Body of pancreas (tissue), 4 donors: ENCODE measurements at regions not wholly inside any gene's neighbourhood (a gene's known extent, or its start where the extent isn't known, plus 50 kb on each side); places are given as distances from the start of the nearest gene placed in this dataset.
"Not testable (repeated sequence)": the region's sequence is repeated elsewhere in the genome, so short reads cannot be mapped to it uniquely, and the experiment has no call there.

Experiments
- ATAC-seq: fragments of 150-250 bp; one replicate; pipeline ENCODE4 v1.9.1; 2016
- DNase-seq, 4 donors: peaks; one replicate each; pipeline ENCODE4 v3.0.0-alpha.2; 2019
- H3K27ac ChIP-seq, 4 donors: fragments of 200-600 bp; sonication (generic); 1 replicate in 3 of 4; 2 replicates in 1 of 4; pipeline versions ENCODE4 v1.5.1 to v1.6.1; 2016 to 2019; ENCODE audit warnings: mild to moderate bottlenecking in 1 of 4, mixed read lengths in 1 of 4, moderate library complexity in 1 of 4
- H3K27me3 ChIP-seq, 2 donors: fragments of 200-600 bp; sonication (generic); one replicate each; pipeline ENCODE4 v1.6.0; 2016; ENCODE audit warnings: mild to moderate bottlenecking in 1 of 2
- H3K36me3 ChIP-seq, 2 donors: fragments of 200-600 bp; sonication (generic); replicated peaks in 1 of 2; 2 replicates each; pipeline ENCODE4 v1.5.1; 2016; ENCODE audit warnings: low read depth in 2 of 2; ENCODE audit not compliant: insufficient read depth in 1 of 2
- H3K4me1 ChIP-seq: fragments of 200-600 bp; sonication (generic); one replicate; pipeline ENCODE4 v1.6.0; 2016
- H3K4me3 ChIP-seq, 2 donors: fragments of 200-600 bp; sonication (generic); 1 replicate in 1 of 2; 2 replicates in 1 of 2; pipeline ENCODE4 v1.5.1; 2016 to 2019
- H3K9me3 ChIP-seq, 3 donors: fragments of 200-600 bp; sonication (generic); 1 replicate in 2 of 3; 2 replicates in 1 of 3; pipeline ENCODE4 v1.5.1; 2016
- CTCF ChIP-seq, 7 experiments: fragments of 450-650 bp in 4 of 7; fragments of 200-600 bp in 3 of 7; sonication (generic) in 3 of 7; IDR thresholded peaks; one replicate each; pipeline ENCODE4 v1.5.1; 2016 to 2019; ENCODE audit warnings: antibody characterized with exemption in 7 of 7
- POLR2A ChIP-seq, 3 donors: fragments of 450-650 bp; IDR thresholded peaks; one replicate each; pipeline ENCODE4 v1.6.1; 2016; ENCODE audit warnings: antibody characterized with exemption in 3 of 3, mild to moderate bottlenecking in 2 of 3
- WGBS, 2 donors: methylation state at CpG; one replicate each; pipeline ENCODE4 v1.1.5; 2017; 5-methylcytosine and 5-hydroxymethylcytosine counted together
- intact Hi-C: fragments of 100-400 bp; cut with DNase I; formaldehyde crosslinking; loops from one replicate; pipeline ENCODE4 v1.15.1; 2023

DNA sequence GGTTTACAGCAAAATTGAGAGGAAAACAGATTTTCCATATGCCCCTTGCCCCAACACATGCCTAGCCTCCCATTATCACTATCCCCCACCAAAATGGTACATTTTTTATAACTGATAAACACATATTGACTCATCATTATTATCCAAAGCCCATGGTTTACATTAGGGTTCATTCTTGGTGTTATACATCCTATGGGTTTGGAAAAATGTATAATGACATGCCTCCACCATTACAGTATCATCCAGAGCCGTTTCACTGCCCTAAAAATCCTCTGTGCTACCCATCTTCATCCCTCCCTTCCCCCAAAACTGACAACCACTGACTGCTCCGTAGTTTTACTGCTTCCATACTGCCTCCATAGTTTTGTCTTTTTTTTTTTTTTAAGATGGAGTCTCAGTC is 111.1 kb downstream of the ACTL7B start:
- ATAC-seq (no peak), DNase-seq (no peak)
- H3K27me3 ChIP-seq = no peaks in the 10 kb centered on the region
- intact Hi-C loops = no loop called here
- no peaks in the 10 kb centered on the region for H3K36me3 ChIP-seq
- H3K9me3 ChIP-seq = no peaks in the 10 kb centered on the region
- no peak for TF ChIP-seq CTCF (IDR thresholded peaks at IDR 0.05)
- no peak for TF ChIP-seq POLR2A (IDR thresholded peaks at IDR 0.05)
- no peak overlapping the region for H3K27ac ChIP-seq
- WGBS, 2 donors = 76 to 79% methylated on average over 2 of the region's 2 CpGs
- no peak overlapping the region for H3K4me3 ChIP-seq
- peaks cover 6% of the 10 kb centered on the region for H3K4me1 ChIP-seq

DNA sequence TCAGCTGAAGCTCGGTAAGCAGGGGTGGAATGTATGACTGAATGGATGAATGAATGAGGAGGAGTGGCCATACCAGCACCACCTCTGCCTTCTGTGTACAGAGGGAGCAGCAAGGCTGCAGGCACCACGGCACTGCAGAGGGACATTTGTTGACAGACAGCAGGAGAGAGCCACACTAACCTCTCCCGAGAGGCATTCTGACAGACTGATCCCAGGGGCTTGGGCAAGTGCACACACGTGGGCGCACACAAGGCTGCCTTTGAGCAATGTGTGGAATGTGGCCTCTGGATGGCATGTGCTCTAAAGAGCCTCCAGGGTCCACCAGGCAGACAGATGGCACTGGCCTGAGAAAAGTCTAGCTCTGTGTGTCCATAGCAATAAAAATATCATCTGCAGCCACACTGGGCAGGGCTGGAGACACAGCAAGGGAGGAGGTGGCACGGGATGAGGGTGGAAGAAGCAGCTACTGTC is 111.8 kb downstream of the ACTL7B start:
- intact Hi-C loops = no loop called here
- 33 to 41% methylated on average over 3 to 6 of the region's 6 CpGs for WGBS, 2 donors
- TF ChIP-seq POLR2A (IDR thresholded peaks at IDR 0.05) = no peak
- TF ChIP-seq CTCF (IDR thresholded peaks at IDR 0.05) = no peak
- Histone ChIP-seq H3K4me3 (no peak overlapping the region), H3K9me3 (no peaks in the 10 kb centered on the region), H3K36me3 (no peaks in the 10 kb centered on the region), H3K27me3 (no peaks in the 10 kb centered on the region), H3K27ac (no peak overlapping the region), H3K4me1 (peaks cover 6% of the 10 kb centered on the region)
- no peak for DNase-seq
- no peak for ATAC-seq

- H3K27me3 ChIP-seq = no peaks in the 10 kb centered on the region
- TF ChIP-seq CTCF (IDR thresholded peaks at IDR 0.05) = no peak
- no peak for TF ChIP-seq POLR2A (IDR thresholded peaks at IDR 0.05)
- no peaks in the 10 kb centered on the region for H3K9me3 ChIP-seq
- DNase-seq (no peak), ATAC-seq (no peak)
- 66 to 69% methylated on average over 2 of the region's 2 CpGs for WGBS, 2 donors
- peaks cover 6% of the 10 kb centered on the region for H3K4me1 ChIP-seq
- H3K36me3 ChIP-seq = no peaks in the 10 kb centered on the region
- no peak overlapping the region for H3K27ac ChIP-seq
- intact Hi-C loops = no loop called here
- H3K4me3 ChIP-seq = no peak overlapping the region
Measured at GRCh38 chr9:108743416-108743815, 112.4 kb downstream of the ACTL7B start.

DNA sequence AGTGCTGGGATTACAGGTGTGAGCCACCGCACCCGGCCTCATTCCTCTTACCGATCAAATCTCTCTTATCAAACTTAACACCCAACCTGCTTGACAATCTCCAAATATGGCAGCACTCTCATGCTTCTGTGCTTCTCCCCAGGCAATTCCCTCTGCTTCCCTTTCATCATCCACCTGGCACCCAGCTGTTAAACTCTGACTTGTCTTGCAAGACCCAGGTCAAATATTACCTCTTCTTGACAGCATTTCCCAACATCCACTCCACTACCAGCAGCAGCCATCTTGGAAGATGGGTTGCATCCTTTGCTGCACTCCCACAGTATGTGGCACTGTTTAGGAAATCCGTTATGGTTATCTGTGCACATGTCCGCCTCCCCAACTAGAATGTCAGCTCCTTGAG is 113.6 kb downstream of the ACTL7B start:
- no peak overlapping the region for H3K4me3 ChIP-seq
- no peak for ATAC-seq
- peaks cover 6% of the 10 kb centered on the region for H3K4me1 ChIP-seq
- WGBS, 2 donors = 72 to 86% methylated on average over 5 of the region's 5 CpGs
- H3K9me3 ChIP-seq = no peaks in the 10 kb centered on the region
- DNase-seq = no peak
- no peaks in the 10 kb centered on the region for H3K36me3 ChIP-seq
- intact Hi-C loops = no loop called here
- H3K27me3 ChIP-seq = no peaks in the 10 kb centered on the region
- H3K27ac ChIP-seq = no peak overlapping the region
- TF ChIP-seq POLR2A (IDR thresholded peaks at IDR 0.05) (no peak), CTCF (IDR thresholded peaks at IDR 0.05) (no peak)

DNA sequence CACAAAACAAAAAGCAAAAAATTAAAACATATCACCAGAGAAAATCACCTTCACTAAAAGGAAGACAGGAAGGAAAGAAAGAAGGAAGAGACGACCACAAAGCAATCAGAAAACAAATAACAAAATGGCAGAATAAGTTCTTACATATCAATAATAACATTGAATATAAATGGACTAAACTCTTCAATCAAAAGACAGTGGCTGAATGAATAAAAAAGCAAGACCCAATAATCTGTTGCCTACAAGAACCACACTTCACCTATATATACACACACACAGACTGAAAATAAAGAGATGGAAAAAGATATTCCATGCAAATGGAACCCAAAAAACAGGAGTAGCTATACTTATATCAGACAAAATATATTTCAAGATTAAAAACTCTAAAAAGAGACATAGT is 124.5 kb downstream of the ACTL7B start:
- intact Hi-C loops = not testable (repeated sequence)

More for the DNA sequence above, 124.5 kb downstream of the ACTL7B start:
- not testable (repeated sequence) for H3K9me3 ChIP-seq, H3K4me1 ChIP-seq, H3K27me3 ChIP-seq, H3K36me3 ChIP-seq, H3K27ac ChIP-seq, ATAC-seq, H3K4me3 ChIP-seq, DNase-seq
- 14 to 16% methylated on average over 1 of the region's 1 CpG for WGBS, 2 donors
